Neural progenitor cell (in vitro differentiated cells): ENCODE measurements at regions not wholly inside any gene's neighbourhood (a gene's known extent, or its start where the extent isn't known, plus 50 kb on each side); places are given as distances from the start of the nearest gene placed in this dataset.
A peak's percentile ranks its signal among the peaks of the same experiment; 100 is the strongest.

Experiments used
- DNase-seq: peaks from one replicate; pipeline ENCODE4 v3.0.0-alpha.2; 2016; ENCODE audit warnings: low spot score
- H2AFZ ChIP-seq: fragments of 200-600 bp; sonication (generic); replicated peaks from 2 replicates; pipeline ENCODE4 v1.6.1; 2016; ENCODE audit warnings: antibody characterized with exemption
- H3F3A ChIP-seq: fragments of 200-600 bp; sonication (generic); 2 replicates; pipeline ENCODE4 v1.6.1; 2016; ENCODE audit warnings: antibody characterized with exemption, low read depth
- H3K27ac ChIP-seq: fragments of 200-600 bp; sonication (generic); 2 replicates; pipeline ENCODE4 v1.5.1; 2016; ENCODE audit warnings: mild to moderate bottlenecking
- H3K27me3 ChIP-seq: fragments of 200-600 bp; sonication (generic); 2 replicates; pipeline ENCODE4 v1.6.1; 2016; ENCODE audit warnings: mild to moderate bottlenecking, moderate library complexity
- H3K36me3 ChIP-seq: fragments of 200-600 bp; sonication (generic); 2 replicates; pipeline ENCODE4 v1.5.1; 2016
- H3K4me1 ChIP-seq: fragments of 200-600 bp; sonication (generic); 2 replicates; pipeline ENCODE4 v1.6.1; 2016; ENCODE audit warnings: mixed run types
- H3K4me2 ChIP-seq: fragments of 200-600 bp; sonication (generic); 2 replicates; pipeline ENCODE4 v1.6.1; 2016
- H3K4me3 ChIP-seq: fragments of 200-600 bp; sonication (generic); 2 replicates; pipeline ENCODE4 v1.5.1; 2016
- H3K79me2 ChIP-seq: fragments of 200-600 bp; sonication (generic); 2 replicates; pipeline ENCODE4 v1.6.1; 2016; ENCODE audit warnings: low read depth
- H3K9ac ChIP-seq: fragments of 200-600 bp; sonication (generic); 2 replicates; pipeline ENCODE4 v1.6.1; 2016
- H3K9me3 ChIP-seq: fragments of 200-600 bp; sonication (generic); 2 replicates; pipeline ENCODE4 v1.5.1; 2016; ENCODE audit warnings: low read depth
- H4K20me1 ChIP-seq: fragments of 200-600 bp; sonication (generic); 2 replicates; pipeline ENCODE4 v1.6.1; 2016; ENCODE audit warnings: low read depth
- H3K27ac Mint-ChIP-seq: 3 replicates; pipeline ENCODE4 v1.8.0; 2021; ENCODE audit warnings: mixed read lengths
- H3K27me3 Mint-ChIP-seq: 2 replicates; pipeline ENCODE4 v1.8.0; 2022; ENCODE audit warnings: low read depth, mild to moderate bottlenecking, inconsistent platforms, moderate library complexity, mixed read lengths; ENCODE audit not compliant: insufficient read depth
- H3K36me3 Mint-ChIP-seq: 3 replicates; pipeline ENCODE4 v1.8.0; 2021; ENCODE audit warnings: mixed read lengths
- H3K4me1 Mint-ChIP-seq: 3 replicates; pipeline ENCODE4 v1.8.0; 2021; ENCODE audit warnings: mixed read lengths
- H3K4me3 Mint-ChIP-seq: 3 replicates; pipeline ENCODE4 v1.8.0; 2021; ENCODE audit warnings: mild to moderate bottlenecking, moderate library complexity, mixed read lengths
- H3K9me3 Mint-ChIP-seq: 3 replicates; pipeline ENCODE4 v1.8.0; 2020; ENCODE audit warnings: mixed read lengths
- CTCF ChIP-seq: fragments of 200-600 bp; sonication (generic); IDR thresholded peaks from 2 replicates; pipeline ENCODE4 v1.5.1; 2017; ENCODE audit warnings: antibody characterized with exemption, mild to moderate bottlenecking
- EZH2 ChIP-seq: fragments of 200-600 bp; sonication (generic); IDR thresholded peaks from 2 replicates; pipeline ENCODE4 v1.6.1; 2017; ENCODE audit warnings: antibody characterized with exemption, mild to moderate bottlenecking, moderate library complexity
- EZH2phosphoT487 ChIP-seq: fragments of 200-600 bp; sonication (generic); IDR thresholded peaks from 2 replicates; pipeline ENCODE4 v1.6.1; 2017; ENCODE audit warnings: antibody characterized with exemption

GRCh38 chr12:130225347-130225746 lies 63.1 kb downstream of the FZD10 start:
- Histone ChIP-seq H3K4me1 (peaks cover 28% of the 10 kb centered on the region), H3K4me3 (no peak overlapping the region), H3K79me2 (no peaks in the 10 kb centered on the region), H3K27ac (no peak overlapping the region), H3K4me2 (no peak overlapping the region), H3K27me3 (peaks cover 89% of the 10 kb centered on the region), H3K9ac (no peak overlapping the region), H3K9me3 (peaks cover 7% of the 10 kb centered on the region), H4K20me1 (no peaks in the 10 kb centered on the region), H3K36me3 (no peaks in the 10 kb centered on the region), H2AFZ (no peak overlapping the region), H3F3A (peaks cover 11% of the 10 kb centered on the region)
- TF ChIP-seq EZH2phosphoT487, result no peak
- no peak for TF ChIP-seq EZH2
- TF ChIP-seq CTCF, result no peak
- H3K4me3 Mint-ChIP-seq, result no peak overlapping the region
- H3K36me3 Mint-ChIP-seq, result peaks cover 5% of the 10 kb centered on the region
- H3K9me3 Mint-ChIP-seq, result peaks cover 36% of the 10 kb centered on the region
- no peak for DNase-seq
- peak overlapping the region; percentile 85 for H3K27ac Mint-ChIP-seq
- peaks cover 27% of the 10 kb centered on the region for H3K4me1 Mint-ChIP-seq
- H3K27me3 Mint-ChIP-seq, result peaks cover 18% of the 10 kb centered on the region

- Mint-ChIP-seq H3K27me3 (peaks cover 16% of the 10 kb centered on the region), H3K4me1 (peaks cover 20% of the 10 kb centered on the region), H3K4me3 (peak overlapping the region; percentile 0), H3K27ac (peak overlapping the region; percentile 88), H3K36me3 (peaks cover 5% of the 10 kb centered on the region), H3K9me3 (peaks cover 41% of the 10 kb centered on the region)
- no peaks in the 10 kb centered on the region for H3K36me3 ChIP-seq
- no peak overlapping the region for H3K27ac ChIP-seq
- H3K9me3 ChIP-seq, result peaks cover 15% of the 10 kb centered on the region
- peak; percentile 41 for DNase-seq
- peaks cover 20% of the 10 kb centered on the region for H3K4me1 ChIP-seq
- H3K27me3 ChIP-seq, result peaks cover 82% of the 10 kb centered on the region
- H3K4me2 ChIP-seq, result no peak overlapping the region
- H3K79me2 ChIP-seq, result no peaks in the 10 kb centered on the region
- no peak overlapping the region for H3K9ac ChIP-seq
- H3F3A ChIP-seq, result peaks cover 11% of the 10 kb centered on the region
- H4K20me1 ChIP-seq, result no peaks in the 10 kb centered on the region
- TF ChIP-seq CTCF (no peak), EZH2phosphoT487 (no peak)
- no peak overlapping the region for H3K4me3 ChIP-seq
- no peak overlapping the region for H2AFZ ChIP-seq
These were observed 63.9 kb downstream of the FZD10 start for GRCh38 chr12:130226126-130226525.

GRCh38 chr12:130226771-130227170 lies 64.5 kb downstream of the FZD10 start:
- H3K9ac ChIP-seq, result no peak overlapping the region
- H3K27me3 Mint-ChIP-seq, result peaks cover 16% of the 10 kb centered on the region
- no peak for DNase-seq
- no peaks in the 10 kb centered on the region for H3K79me2 ChIP-seq
- H3K27ac Mint-ChIP-seq, result peak overlapping the region; percentile 88
- H3F3A ChIP-seq, result peaks cover 7% of the 10 kb centered on the region
- no peaks in the 10 kb centered on the region for H3K36me3 ChIP-seq
- no peak overlapping the region for H3K4me3 ChIP-seq
- H3K4me3 Mint-ChIP-seq, result no peak overlapping the region
- peaks cover 5% of the 10 kb centered on the region for H3K36me3 Mint-ChIP-seq
- H3K4me1 ChIP-seq, result peaks cover 20% of the 10 kb centered on the region
- TF ChIP-seq EZH2phosphoT487 (no peak), CTCF (no peak), EZH2 (no peak)
- H3K27ac ChIP-seq, result no peak overlapping the region
- H3K4me1 Mint-ChIP-seq, result peaks cover 16% of the 10 kb centered on the region
- no peak overlapping the region for H2AFZ ChIP-seq
- no peaks in the 10 kb centered on the region for H4K20me1 ChIP-seq
- H3K4me2 ChIP-seq, result no peak overlapping the region
- H3K9me3 Mint-ChIP-seq, result peaks cover 42% of the 10 kb centered on the region
- H3K27me3 ChIP-seq, result peaks cover 75% of the 10 kb centered on the region
- peaks cover 16% of the 10 kb centered on the region for H3K9me3 ChIP-seq
